GM19467 (cell line): ENCODE measurements at regions not wholly inside any gene's neighbourhood (a gene's known extent, or its start where the extent isn't known, plus 50 kb on each side); places are given as distances from the start of the nearest gene placed in this dataset.

Experiments used
- ATAC-seq: cut with Tn5 transposase; IDR thresholded peaks from one replicate; pipeline ENCODE4 v1.9.1; 2021; ENCODE audit warnings: mild to moderate bottlenecking, moderate library complexity; ENCODE audit not compliant: unreplicated experiment

- ATAC-seq: no peak
Measured at GRCh38 chr2:198452327-198452726, 647.9 kb downstream of the PLCL1 start.

GRCh38 chr2:198448789-198449188 lies 644.4 kb downstream of the PLCL1 start:
- ATAC-seq: no peak

- ATAC-seq: no peak
Measured at GRCh38 chr2:198444800-198445287, 640.5 kb downstream of the PLCL1 start.

GRCh38 chr2:198441901-198442300 lies 637.5 kb downstream of the PLCL1 start:
- ATAC-seq: no peak

GRCh38 chr2:198441246-198441645 lies 636.9 kb downstream of the PLCL1 start:
- ATAC-seq: no peak

- no peak for ATAC-seq
Measured at GRCh38 chr2:198440833-198441232, 636.4 kb downstream of the PLCL1 start.

- ATAC-seq: no peak
Measured at GRCh38 chr2:198438331-198438730, 633.9 kb downstream of the PLCL1 start.

- no peak for ATAC-seq
Measured at GRCh38 chr2:198424112-198424511, 619.7 kb downstream of the PLCL1 start.

- no peak for ATAC-seq
Measured at GRCh38 chr2:198417836-198418235, 613.4 kb downstream of the PLCL1 start.

GRCh38 chr2:198414976-198415375 lies 610.6 kb downstream of the PLCL1 start:
- ATAC-seq: no peak

GRCh38 chr2:198411936-198412335 lies 607.5 kb downstream of the PLCL1 start:
- ATAC-seq: no peak

GRCh38 chr2:198408171-198408570 lies 603.8 kb downstream of the PLCL1 start:
- no peak for ATAC-seq

- ATAC-seq: no peak
Measured at GRCh38 chr2:198405311-198405710, 600.9 kb downstream of the PLCL1 start.

- no peak for ATAC-seq
Measured at GRCh38 chr2:198401644-198402043, 597.3 kb downstream of the PLCL1 start.

GRCh38 chr2:198400999-198401398 lies 596.6 kb downstream of the PLCL1 start:
- no peak for ATAC-seq

- no peak for ATAC-seq
Measured at GRCh38 chr2:198394208-198394607, 589.8 kb downstream of the PLCL1 start.

GRCh38 chr2:198390670-198391069 lies 586.3 kb downstream of the PLCL1 start:
- ATAC-seq: no peak

- ATAC-seq: no peak
Measured at GRCh38 chr2:198387677-198388076, 583.3 kb downstream of the PLCL1 start.

GRCh38 chr2:198385856-198386255 lies 581.5 kb downstream of the PLCL1 start:
- ATAC-seq: no peak

- no peak for ATAC-seq
Measured at GRCh38 chr2:198385326-198385725, 580.9 kb downstream of the PLCL1 start.

- no peak for ATAC-seq
Measured at GRCh38 chr2:198383392-198383791, 579.0 kb downstream of the PLCL1 start.

GRCh38 chr2:198382811-198383210 lies 578.4 kb downstream of the PLCL1 start:
- ATAC-seq: no peak

- ATAC-seq: no peak
Measured at GRCh38 chr2:198376677-198377076, 572.3 kb downstream of the PLCL1 start.

- ATAC-seq: no peak
Measured at GRCh38 chr2:198375083-198375410, 570.7 kb downstream of the PLCL1 start.
